ENCODE measurements at regions not wholly inside any gene's neighbourhood (a gene's known extent, or its start where the extent isn't known, plus 50 kb on each side); places are given as distances from the start of the nearest gene placed in this dataset.

- DNase-seq (ENCODE audit: low read depth), result peak; percentile 25
- no peak overlapping the region for H3K4me3 ChIP-seq (ENCODE audit: low read depth, low read length)
- no peak for TF ChIP-seq CTCF (IDR thresholded peaks at IDR 0.05; ENCODE audit: insufficient read depth, low read depth, low read length)
These were observed 109.2 kb upstream of the SLC7A1 start for GRCh38 chr13:29704648-29705047.

GRCh38 chr13:29703421-29703820, 107.9 kb upstream of the SLC7A1 start:
- DNase-seq (ENCODE audit: low read depth), result peak; percentile 81
- TF ChIP-seq CTCF (IDR thresholded peaks at IDR 0.05; ENCODE audit: insufficient read depth, low read depth, low read length), result no peak
- no peak overlapping the region for H3K4me3 ChIP-seq (ENCODE audit: low read depth, low read length)

GRCh38 chr13:29702912-29703351, 107.4 kb upstream of the SLC7A1 start:
- DNase-seq (ENCODE audit: low read depth), result peak; percentile 98
- TF ChIP-seq CTCF (IDR thresholded peaks at IDR 0.05; ENCODE audit: insufficient read depth, low read depth, low read length), result no peak
- no peak overlapping the region for H3K4me3 ChIP-seq (ENCODE audit: low read depth, low read length)

- H3K4me3 ChIP-seq (ENCODE audit: low read depth, low read length), result no peak overlapping the region
- DNase-seq (ENCODE audit: low read depth), result no peak
- TF ChIP-seq CTCF (IDR thresholded peaks at IDR 0.05; ENCODE audit: insufficient read depth, low read depth, low read length), result no peak
These were observed 102.6 kb upstream of the SLC7A1 start for GRCh38 chr13:29698106-29698505.

GRCh38 chr13:29696606-29697005, 101.1 kb upstream of the SLC7A1 start:
- TF ChIP-seq CTCF (IDR thresholded peaks at IDR 0.05; ENCODE audit: insufficient read depth, low read depth, low read length), result no peak
- DNase-seq (ENCODE audit: low read depth), result no peak
- no peak overlapping the region for H3K4me3 ChIP-seq (ENCODE audit: low read depth, low read length)

GRCh38 chr13:29693275-29693945, 97.9 kb upstream of the SLC7A1 start:
- no peak for DNase-seq (ENCODE audit: low read depth)
- no peak for TF ChIP-seq CTCF (IDR thresholded peaks at IDR 0.05; ENCODE audit: insufficient read depth, low read depth, low read length)
- H3K4me3 ChIP-seq (ENCODE audit: low read depth, low read length), result no peak overlapping the region

- TF ChIP-seq CTCF (IDR thresholded peaks at IDR 0.05; ENCODE audit: insufficient read depth, low read depth, low read length), result no peak
These were observed 94.1 kb upstream of the SLC7A1 start for GRCh38 chr13:29689548-29689947.

More at GRCh38 chr13:29689548-29689947, 94.1 kb upstream of the SLC7A1 start:
- DNase-seq (ENCODE audit: low read depth), result no peak
- H3K4me3 ChIP-seq (ENCODE audit: low read depth, low read length), result no peak overlapping the region
